ENCODE measurements at regions not wholly inside any gene's neighbourhood (a gene's known extent, or its start where the extent isn't known, plus 50 kb on each side); places are given as distances from the start of the nearest gene placed in this dataset.

GRCh38 chr5:166257661-166258060, 2033.8 kb upstream of the WWC1 start:
- no peak overlapping the region for H3K27ac ChIP-seq
- TF ChIP-seq CTCF (conservative IDR thresholded peaks at IDR 0.05), result no peak

GRCh38 chr5:166262395-166262794, 2029.0 kb upstream of the WWC1 start:
- H3K27ac ChIP-seq, result no peak overlapping the region
- TF ChIP-seq CTCF (conservative IDR thresholded peaks at IDR 0.05), result no peak

GRCh38 chr5:166267907-166268306, 2023.5 kb upstream of the WWC1 start:
- H3K27ac ChIP-seq, result no peak overlapping the region
- TF ChIP-seq CTCF (conservative IDR thresholded peaks at IDR 0.05), result no peak

- no peak overlapping the region for H3K27ac ChIP-seq
- TF ChIP-seq CTCF (conservative IDR thresholded peaks at IDR 0.05), result no peak
Measured at GRCh38 chr5:166270712-166271111, 2020.7 kb upstream of the WWC1 start.

GRCh38 chr5:166276006-166276405, 2015.4 kb upstream of the WWC1 start:
- no peak for TF ChIP-seq CTCF (conservative IDR thresholded peaks at IDR 0.05)
- no peak overlapping the region for H3K27ac ChIP-seq

GRCh38 chr5:166279828-166280227, 2011.6 kb upstream of the WWC1 start:
- no peak for TF ChIP-seq CTCF (conservative IDR thresholded peaks at IDR 0.05)
- no peak overlapping the region for H3K27ac ChIP-seq

- no peak for TF ChIP-seq CTCF (conservative IDR thresholded peaks at IDR 0.05)
- H3K27ac ChIP-seq, result no peak overlapping the region
Measured at GRCh38 chr5:166281433-166281832, 2010.0 kb upstream of the WWC1 start.

- no peak for TF ChIP-seq CTCF (conservative IDR thresholded peaks at IDR 0.05)
- H3K27ac ChIP-seq, result no peak overlapping the region
Measured at GRCh38 chr5:166282939-166283338, 2008.5 kb upstream of the WWC1 start.
